GM21619 (cell line): ENCODE measurements at regions not wholly inside any gene's neighbourhood (a gene's known extent, or its start where the extent isn't known, plus 50 kb on each side); places are given as distances from the start of the nearest gene placed in this dataset.
A peak's percentile ranks its signal among the peaks of the same experiment; 100 is the strongest.

Source experiments
- ATAC-seq: cut with Tn5 transposase; IDR thresholded peaks from one replicate; pipeline ENCODE4 v1.9.1; 2021; ENCODE audit not compliant: unreplicated experiment

DNA sequence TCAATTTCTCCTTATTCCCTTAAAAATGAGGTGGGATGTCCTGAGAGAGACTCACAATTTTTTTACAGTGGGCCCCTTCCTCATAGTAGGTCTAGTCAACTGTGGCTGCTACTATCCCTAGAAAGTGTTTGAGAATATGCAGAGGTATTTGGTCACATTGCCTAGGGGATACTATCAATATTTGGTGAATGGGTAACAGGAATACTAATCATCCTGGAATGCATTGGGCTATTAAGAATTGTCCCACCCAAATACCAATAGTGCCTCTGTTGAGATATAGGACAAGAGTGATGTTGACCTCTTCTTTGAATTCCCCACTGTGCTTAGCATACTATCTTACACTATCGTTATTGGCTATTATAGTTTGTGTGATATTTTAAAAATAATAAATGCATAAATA, 389.4 kb downstream of the DIPK2A start:
- no peak for ATAC-seq

DNA sequence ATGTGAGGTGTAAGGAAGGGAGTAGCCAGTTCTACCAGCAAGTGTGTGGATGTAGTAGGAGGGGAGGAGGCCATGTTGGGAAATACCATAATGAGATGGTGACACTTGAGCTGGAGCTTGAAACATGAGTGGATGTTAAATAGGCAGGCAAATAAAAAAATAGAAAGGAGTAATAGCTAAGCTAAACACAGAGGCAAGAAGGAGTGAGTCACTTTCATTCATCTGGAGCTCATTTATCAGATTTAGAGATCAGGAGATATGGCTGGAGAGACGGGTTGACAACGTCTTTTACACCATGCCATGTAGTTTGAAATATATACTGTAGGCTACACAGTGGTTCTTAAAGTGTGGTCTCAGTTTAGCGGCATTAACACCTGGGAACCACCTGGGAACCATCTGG, 390.5 kb downstream of the DIPK2A start:
- no peak for ATAC-seq

DNA sequence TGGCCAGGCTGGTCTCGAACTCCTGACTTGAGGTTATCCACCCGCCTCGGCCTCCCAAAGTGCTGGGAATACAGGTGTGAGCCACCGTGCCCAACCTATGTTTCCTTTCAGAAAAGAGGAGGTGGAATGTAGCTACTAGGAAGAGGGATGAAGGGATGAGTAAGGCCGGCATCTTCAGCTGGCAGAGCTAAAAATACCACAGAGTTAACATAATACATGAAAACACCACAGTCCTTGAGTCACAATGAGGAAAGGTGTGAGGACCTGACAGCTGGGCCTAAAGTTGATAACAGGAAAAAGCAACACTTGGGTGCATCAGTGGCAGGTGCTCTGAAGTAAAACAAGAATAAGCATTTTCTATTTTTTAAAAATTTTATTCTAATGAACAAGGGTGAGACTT, 392.2 kb downstream of the DIPK2A start:
- no peak for ATAC-seq

DNA sequence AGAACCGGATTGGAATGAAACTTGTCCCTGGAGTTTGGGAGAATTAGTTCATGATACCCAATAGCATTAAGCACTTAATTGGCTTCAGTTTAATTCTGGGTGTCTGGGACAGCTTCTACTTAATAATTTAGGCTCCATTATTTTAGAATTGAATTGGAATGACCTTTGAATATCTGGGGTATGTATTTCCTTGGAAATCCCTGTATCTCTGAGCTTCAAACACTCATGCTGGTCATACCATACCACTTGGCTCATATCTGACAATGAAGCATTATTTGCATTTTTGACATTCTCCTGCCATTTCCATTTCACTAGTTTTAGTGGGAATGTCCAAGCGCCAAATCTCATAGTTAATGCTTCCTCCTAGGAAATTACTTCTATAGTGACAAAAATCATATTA, 393.1 kb downstream of the DIPK2A start:
- ATAC-seq, result no peak

DNA sequence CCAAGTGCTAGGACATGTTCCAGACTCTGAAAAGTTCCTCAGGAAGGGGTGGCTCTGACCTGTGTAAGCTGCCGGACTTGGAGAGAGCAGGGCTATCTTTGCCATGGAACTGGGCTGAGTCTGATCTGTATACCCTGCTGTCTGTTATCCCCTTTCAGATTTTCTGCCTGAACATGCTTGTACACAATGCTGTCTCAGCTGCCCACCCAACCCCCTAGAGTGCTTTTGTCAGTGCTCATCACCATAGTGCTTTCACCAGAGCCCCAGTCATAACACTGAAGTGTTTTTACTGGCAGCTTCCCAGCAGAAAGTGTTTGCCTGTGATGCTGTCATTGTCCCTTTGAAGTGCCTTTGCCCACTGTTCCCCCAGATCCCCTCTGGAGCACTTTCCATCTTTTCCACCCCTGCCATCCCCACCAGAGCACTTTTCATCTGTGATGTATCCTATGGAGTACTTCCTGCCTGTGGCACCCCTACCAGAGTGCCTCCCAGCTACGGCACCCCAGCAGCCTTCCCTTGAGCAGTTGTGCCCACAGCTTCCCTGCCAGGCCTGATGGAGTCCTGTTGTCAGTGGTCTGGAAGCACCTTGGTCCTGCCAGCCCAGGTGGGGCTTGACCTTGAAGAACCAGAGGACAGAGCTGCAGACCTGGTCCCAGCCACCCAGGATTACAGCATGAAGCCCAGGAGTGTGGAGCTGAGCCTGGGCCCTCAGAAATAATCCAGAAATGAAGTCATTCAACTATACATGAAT, 397.7 kb downstream of the DIPK2A start:
- no peak for ATAC-seq

DNA sequence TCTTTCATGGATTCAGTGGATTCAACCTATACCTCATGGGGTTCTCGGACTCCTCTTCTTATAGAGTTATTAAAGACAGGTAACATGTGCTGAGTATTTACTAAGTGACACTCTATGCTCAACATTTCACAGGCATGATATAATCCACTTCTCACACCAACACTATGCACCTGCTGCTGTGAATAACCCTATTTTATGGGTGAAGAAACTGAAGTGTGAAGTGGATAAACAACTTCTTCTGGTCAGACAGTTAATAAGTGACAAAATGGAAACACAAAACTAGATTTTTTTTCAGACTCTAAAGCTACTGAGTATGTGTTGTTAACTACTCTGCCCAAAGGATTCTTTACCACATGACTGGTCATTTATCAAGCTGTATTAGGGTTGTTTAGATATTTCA, 403.5 kb downstream of the DIPK2A start:
- ATAC-seq, result no peak

DNA sequence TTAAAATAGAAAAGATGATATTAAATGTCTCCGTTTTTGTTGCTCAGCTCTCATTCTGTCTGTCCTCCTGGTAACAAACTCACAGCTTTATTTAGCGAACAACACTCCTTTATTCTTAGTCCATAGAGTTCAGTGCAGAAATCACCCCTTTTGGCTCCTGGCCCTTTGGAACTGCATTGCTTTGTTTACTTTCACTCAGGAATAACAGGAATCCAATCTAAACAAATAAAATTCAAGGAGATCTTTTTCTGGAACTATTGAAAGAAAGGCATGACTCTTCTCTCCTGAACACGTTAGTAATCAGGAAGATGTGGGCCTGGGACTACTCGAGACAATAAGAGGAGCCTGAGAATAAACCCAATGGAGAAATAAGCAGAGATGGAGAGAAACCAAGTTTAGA, 409.2 kb downstream of the DIPK2A start:
- no peak for ATAC-seq

DNA sequence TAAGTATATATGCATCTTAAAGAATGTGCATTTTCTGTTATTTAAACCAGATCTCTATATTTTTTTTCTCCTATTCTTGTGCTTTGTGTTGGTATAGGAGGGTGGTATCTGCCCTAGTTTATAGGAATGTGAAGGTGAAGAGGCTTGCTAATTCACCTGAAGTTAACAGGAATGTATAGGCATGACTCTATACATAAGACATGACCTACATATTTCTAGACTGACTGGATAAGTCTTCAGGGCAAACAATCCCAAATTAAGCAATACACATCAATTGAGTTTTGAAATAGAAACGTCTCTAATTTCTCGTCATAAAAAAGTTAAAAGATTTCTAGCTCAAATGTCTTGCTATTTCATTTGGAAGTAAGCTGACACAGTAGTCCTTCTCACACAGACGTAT, 410.0 kb downstream of the DIPK2A start:
- no peak for ATAC-seq

DNA sequence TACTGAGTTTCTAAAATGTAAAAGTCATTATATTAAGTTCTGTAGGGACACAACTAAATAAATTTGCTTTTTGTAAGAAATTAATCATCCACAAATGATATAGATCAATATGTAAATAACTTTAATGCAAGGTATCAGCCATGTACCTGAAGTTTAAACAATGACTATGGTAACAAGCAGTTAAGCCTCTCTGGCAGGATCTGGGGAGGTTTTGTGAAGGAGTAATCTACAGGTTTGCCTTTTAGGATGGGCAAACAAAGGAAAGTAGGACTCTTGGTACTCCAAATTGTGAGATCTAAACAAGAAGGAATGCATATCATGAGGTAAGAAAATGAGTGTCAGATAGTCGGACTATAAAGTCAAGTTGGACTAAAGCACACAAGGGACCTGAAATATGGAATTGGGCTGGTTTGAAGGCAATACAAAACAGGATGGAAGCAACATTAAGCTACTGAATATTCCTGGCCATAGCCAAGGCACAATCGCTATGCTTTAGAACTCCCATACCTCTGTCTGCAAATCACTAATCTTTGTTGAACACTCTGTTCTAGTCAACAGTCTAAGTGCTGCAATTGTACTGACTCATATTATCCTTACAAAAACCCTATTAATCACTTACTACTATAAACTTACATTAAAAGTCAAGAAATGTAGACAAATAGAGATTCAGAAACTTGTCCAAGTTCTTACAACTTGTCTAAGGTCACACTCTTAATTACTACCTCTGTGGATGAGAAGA, 412.8 kb downstream of the DIPK2A start:
- no peak for ATAC-seq

DNA sequence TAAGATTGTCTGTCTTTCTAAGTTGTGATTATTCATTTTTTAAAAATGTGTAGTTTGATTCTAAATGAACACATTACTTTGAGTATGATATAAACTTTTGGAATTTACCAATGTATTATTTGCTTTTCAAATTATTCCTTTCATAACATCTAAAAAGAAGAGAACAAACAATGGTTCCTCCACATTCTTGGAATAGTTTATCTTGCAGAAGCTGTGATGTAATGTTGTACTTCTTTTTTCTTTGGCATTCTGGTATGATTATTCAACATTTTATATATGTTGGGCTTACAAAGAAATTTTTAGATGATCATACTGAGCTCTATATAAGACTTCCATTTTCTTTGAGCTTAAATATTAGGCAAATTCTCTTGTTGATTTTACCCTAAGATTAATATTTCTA, 419.2 kb downstream of the DIPK2A start:
- ATAC-seq, result no peak

DNA sequence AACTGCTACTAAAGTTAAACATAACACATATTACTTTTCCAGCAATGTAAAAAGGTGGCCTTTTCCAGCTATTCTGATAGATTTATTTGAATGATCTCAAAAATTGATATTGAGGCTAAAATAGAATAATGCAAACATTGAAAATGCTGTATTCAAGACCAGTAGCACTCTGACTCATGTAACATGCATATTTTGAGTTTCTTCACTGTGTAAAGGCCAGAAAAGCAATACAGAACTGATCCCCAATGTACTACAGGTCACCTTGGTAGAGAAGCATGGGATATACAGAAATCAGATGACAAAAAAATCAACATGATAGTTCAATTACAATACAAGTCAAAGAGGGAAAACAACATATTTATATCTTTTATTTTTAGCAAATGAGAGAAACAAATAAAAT, 419.6 kb downstream of the DIPK2A start:
- no peak for ATAC-seq

DNA sequence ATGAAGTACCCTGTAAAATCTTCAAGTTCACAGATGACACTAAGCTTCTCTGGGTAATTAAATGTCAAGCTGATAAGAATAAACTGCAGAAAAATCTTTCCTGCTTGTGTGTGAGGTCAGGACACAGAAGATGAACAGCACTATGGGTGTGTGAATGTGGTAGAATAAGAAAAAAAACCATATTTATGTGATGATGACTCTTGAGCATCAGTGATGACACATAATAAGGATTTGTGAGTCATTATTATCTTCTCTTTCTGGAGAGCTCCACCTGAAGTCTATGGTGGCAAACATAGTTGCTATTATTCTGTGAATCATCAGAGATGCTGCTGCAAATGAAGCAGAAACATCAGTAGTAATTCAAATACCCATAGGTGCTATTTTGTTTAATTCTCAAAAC, 422.4 kb downstream of the DIPK2A start:
- ATAC-seq, result no peak

DNA sequence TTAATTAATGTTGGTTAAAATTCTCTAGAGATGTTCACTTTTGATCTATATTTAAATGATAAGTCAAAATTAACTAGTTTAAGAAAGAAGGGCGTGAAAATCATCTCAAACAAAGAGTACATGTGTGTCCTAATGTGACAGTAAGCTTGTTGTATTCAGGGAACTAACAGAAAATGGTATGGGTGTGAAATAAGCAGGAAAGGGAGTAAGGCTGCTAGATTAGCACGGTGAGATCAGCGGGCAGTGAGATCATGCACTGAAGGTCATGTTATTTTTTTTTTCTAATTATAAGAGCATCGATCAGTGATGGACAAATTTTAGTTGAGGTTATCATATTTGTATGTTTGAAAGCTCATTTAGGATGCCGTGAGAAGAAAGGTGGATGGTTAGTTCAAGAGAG, 430.8 kb downstream of the DIPK2A start:
- no peak for ATAC-seq

DNA sequence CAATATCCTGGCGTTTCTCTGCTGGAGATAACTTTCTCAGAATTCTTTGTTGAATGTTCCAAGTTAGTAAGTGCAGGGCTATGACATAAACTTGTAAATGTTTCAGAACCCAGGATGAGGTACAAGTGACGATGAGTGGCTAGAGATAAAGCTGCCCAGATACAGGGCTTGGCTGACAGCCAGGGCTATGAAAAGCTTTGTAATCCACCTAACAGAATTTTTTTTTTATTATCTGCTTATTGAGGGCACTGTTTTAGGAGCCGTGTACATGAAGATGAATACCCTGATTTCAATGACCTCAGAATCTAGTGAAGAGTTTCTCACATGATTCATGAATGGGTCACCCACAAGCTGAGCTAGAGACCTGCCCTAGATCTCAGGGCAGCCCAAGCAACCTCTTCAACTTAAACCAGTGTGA, 431.4 kb downstream of the DIPK2A start:
- no peak for ATAC-seq

DNA sequence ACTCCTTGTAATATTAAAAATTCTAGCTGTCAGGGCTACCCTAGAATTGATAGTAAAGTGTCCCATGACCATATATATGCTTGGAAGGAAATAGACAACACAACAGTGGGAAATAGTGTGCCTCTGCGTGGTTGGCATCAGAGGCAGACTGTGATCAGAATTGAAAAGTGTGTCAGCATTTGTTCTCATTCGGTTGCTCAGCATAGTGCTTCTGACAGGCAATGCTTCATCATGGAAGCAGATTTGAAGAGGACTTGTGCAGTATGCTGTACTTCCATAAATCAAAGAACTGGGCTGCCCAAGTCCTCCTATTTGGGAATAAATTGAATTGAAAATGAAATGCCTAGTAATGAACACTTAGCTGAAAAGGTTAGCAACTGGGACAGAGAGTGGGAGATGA, 435.7 kb downstream of the DIPK2A start:
- no peak for ATAC-seq

DNA sequence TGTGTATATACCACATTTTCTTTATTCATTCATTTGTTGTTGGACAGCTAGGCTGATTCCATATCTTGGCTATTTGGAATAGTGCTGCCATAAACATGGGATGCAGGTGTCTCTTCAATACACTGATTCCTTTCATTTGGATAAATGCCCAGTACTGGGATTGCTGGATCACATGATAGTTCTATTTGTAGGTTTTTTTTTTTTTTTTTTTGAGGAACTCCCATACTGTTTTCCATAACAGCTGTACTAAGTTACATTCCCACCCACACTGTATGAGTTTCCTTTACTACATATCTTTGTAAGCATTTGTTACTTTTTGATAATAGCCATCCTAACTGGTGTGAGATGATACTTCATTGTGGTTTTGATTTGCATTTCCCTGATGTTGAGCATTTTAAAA, 437.7 kb downstream of the DIPK2A start:
- ATAC-seq, result no peak

DNA sequence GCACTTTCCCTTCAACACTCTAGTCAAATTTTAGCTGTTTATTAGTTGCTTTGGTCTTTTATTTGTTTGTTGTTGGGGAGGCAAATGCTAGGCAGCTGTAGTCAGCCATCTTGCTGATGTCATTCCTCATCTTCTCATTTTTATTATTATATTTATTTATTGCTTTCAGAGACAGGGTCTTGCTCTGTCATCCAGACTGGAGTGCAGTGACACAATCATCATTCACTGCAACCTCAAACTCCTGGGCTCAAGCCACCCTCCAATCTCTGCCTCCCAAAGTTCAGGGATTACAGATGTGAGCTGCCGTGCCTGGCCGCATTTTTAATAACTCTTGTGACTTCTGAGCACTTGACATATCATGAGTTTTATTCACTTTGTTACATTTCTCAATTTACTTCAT, 441.4 kb downstream of the DIPK2A start:
- no peak for ATAC-seq

DNA sequence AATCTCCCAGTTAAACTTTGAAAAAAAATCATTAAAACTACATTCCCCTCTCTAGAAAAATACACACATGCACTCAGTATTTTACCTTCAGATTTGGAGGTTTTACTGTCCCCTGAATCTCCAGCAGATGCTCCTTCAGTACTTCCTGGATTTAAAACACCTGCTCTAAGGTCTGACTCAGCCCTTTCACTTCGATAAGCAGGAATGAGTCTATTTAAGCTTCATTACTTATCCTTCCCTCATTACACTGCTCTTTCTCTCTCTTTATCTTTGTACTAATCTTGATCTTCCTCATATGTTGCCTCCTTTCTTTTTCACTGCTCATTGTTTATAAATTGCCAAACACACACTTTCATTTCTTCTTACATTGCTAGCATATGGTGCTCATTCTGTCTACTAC, 443.9 kb downstream of the DIPK2A start:
- ATAC-seq, result no peak

DNA sequence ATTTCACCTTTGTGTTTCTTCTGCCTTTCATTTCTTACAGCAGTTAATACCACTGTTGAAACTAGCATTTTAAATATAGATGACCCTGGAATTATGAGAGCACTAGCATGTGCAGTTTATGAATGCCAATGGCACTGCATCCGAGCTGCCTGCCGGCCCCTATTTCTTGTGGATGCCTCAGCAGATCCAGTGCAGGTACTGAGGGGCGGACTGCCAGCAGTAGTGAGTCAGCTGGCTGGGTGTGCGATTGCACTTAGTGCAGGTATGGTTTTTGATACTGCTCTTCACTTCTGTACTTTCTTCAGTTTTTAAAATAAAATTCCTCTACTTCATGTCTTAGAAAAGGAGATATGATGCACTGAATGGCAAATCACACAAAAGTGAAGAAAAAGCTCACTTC, 453.0 kb downstream of the DIPK2A start:
- ATAC-seq, result no peak

DNA sequence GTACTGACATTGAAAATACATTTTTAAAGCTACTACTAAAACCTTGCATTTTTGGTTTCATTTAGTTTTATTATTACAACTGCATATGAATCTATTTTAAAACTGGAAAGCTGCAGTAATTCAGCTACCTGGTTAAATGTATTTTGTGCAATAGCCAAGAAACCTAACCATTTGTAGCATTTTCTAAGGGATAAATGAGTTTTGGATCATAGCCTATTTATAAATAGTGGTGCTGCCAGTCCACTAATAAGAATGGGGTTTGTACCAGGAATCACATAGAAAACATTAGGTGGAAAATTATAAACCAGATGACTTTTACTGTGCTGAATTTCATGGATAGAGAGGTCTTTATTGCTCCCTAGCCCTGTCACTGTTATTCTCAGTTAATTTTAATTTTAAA, 454.7 kb downstream of the DIPK2A start:
- no peak for ATAC-seq

DNA sequence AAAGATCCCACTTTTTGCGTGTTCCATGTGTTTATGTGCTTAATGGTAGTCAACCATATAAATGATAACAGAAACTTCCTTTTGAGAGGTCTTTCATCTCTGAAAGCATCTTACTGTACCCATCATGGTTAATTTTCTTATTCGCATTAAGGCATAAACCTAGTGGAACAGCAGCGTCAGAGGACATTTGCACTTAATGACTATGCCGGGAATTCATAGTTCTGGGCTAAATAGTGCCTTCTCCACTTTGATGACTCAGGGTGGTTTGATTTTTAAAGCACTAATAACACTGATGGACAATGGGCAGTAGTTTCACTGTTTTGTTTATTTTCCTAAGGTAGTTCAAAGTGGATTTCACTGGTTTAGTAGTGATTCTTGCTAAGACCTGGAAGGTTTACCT, 455.3 kb downstream of the DIPK2A start:
- no peak for ATAC-seq

DNA sequence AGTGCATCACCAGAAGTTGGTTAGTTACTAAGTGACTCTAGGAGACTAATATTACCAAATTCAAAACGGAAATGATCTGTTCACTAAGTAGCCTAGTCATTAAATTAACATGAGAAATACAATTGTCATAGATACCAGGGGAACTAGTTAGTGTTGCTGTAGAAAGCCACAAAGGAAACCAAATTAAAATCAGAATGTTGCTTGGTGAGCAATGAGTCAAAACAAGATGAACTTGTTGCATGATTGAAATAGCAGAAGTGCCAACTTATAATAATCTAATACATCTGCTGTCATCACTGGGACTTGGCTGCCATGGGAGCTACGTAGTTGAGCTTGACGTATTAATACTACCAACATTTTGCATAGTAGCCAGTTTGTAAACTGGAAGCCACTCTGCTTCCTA, 458.1 kb downstream of the DIPK2A start:
- ATAC-seq, result peak; percentile 74

DNA sequence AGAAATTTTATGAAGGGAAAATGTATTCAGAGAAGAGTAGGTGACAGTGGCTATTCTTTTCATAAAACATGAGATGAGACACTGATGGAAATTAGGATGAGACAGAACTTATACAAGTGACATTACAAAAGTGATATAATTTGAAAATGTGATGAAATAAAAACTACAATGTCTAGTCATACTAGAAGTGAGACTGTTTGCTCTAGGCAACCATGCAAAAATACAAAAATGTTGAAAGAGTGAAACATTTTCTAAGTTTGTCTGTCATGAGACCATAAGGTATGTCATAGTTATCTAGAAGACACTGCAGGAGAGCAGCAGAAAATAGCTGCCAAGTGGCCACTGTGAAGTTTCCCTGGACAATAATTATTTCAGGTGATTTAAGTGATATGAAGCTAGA, 459.5 kb downstream of the DIPK2A start:
- peak; percentile 50 for ATAC-seq
